ENCODE measurements at regions not wholly inside any gene's neighbourhood (a gene's known extent, or its start where the extent isn't known, plus 50 kb on each side); places are given as distances from the start of the nearest gene placed in this dataset.

- Mint-ChIP-seq H3K36me3 (no peaks in the 10 kb centered on the region), H3K9me3 (peaks cover 11% of the 10 kb centered on the region), H3K4me1 (no peaks in the 10 kb centered on the region), H3K4me3 (no peak overlapping the region), H3K27me3 (ENCODE audit: insufficient read depth, low read depth) (peaks cover 2% of the 10 kb centered on the region), H3K27ac (no peak overlapping the region)
- H3K4me2 ChIP-seq: no peak overlapping the region
- no peak overlapping the region for H3K4me3 ChIP-seq
- no peaks in the 10 kb centered on the region for H3K27me3 ChIP-seq
- H3K27ac ChIP-seq: no peak overlapping the region
- no peaks in the 10 kb centered on the region for H3K36me3 ChIP-seq
- DNase-seq (ENCODE audit: low spot score): no peak
- H3F3A ChIP-seq (ENCODE audit: low read depth): no peaks in the 10 kb centered on the region
- H3K4me1 ChIP-seq: no peaks in the 10 kb centered on the region
- no peak for TF ChIP-seq EZH2phosphoT487 (IDR thresholded peaks at IDR 0.05)
- TF ChIP-seq, protein P1, sequence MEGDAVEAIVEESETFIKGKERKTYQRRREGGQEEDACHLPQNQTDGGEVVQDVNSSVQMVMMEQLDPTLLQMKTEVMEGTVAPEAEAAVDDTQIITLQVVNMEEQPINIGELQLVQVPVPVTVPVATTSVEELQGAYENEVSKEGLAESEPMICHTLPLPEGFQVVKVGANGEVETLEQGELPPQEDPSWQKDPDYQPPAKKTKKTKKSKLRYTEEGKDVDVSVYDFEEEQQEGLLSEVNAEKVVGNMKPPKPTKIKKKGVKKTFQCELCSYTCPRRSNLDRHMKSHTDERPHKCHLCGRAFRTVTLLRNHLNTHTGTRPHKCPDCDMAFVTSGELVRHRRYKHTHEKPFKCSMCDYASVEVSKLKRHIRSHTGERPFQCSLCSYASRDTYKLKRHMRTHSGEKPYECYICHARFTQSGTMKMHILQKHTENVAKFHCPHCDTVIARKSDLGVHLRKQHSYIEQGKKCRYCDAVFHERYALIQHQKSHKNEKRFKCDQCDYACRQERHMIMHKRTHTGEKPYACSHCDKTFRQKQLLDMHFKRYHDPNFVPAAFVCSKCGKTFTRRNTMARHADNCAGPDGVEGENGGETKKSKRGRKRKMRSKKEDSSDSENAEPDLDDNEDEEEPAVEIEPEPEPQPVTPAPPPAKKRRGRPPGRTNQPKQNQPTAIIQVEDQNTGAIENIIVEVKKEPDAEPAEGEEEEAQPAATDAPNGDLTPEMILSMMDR (IDR thresholded peaks at IDR 0.05): no peak
- TF ChIP-seq EZH2 (IDR thresholded peaks at IDR 0.05): no peak
- no peak overlapping the region for H3K9ac ChIP-seq
- no peaks in the 10 kb centered on the region for H3K79me2 ChIP-seq (ENCODE audit: low read depth)
- no peaks in the 10 kb centered on the region for H3K9me3 ChIP-seq (ENCODE audit: low read depth)
- H2AFZ ChIP-seq (replicated peaks): no peak overlapping the region
- no peaks in the 10 kb centered on the region for H4K20me1 ChIP-seq (ENCODE audit: low read depth)
Measured at GRCh38 chr4:42265782-42266602, 113.5 kb upstream of the BEND4 start.

GRCh38 chr4:42267724-42268123, 115.3 kb upstream of the BEND4 start:
- TF ChIP-seq EZH2 (IDR thresholded peaks at IDR 0.05) (no peak), EZH2phosphoT487 (IDR thresholded peaks at IDR 0.05) (no peak)
- TF ChIP-seq, protein P1 (IDR thresholded peaks at IDR 0.05): no peak
- H3K27ac ChIP-seq: no peak overlapping the region
- DNase-seq (ENCODE audit: low spot score): no peak
- H2AFZ ChIP-seq (replicated peaks): no peak overlapping the region
- H3K4me2 ChIP-seq: no peak overlapping the region
- H3K9ac ChIP-seq: no peak overlapping the region
- no peaks in the 10 kb centered on the region for H3K79me2 ChIP-seq (ENCODE audit: low read depth)
- no peaks in the 10 kb centered on the region for H3K4me1 ChIP-seq
- H4K20me1 ChIP-seq (ENCODE audit: low read depth): no peaks in the 10 kb centered on the region
- Mint-ChIP-seq H3K4me3 (no peak overlapping the region), H3K4me1 (no peaks in the 10 kb centered on the region), H3K36me3 (no peaks in the 10 kb centered on the region), H3K9me3 (peaks cover 11% of the 10 kb centered on the region), H3K27me3 (ENCODE audit: insufficient read depth, low read depth) (peaks cover 2% of the 10 kb centered on the region), H3K27ac (no peak overlapping the region)
- H3K9me3 ChIP-seq (ENCODE audit: low read depth): no peaks in the 10 kb centered on the region
- H3K4me3 ChIP-seq: no peak overlapping the region
- no peaks in the 10 kb centered on the region for H3K27me3 ChIP-seq
- no peaks in the 10 kb centered on the region for H3K36me3 ChIP-seq
- H3F3A ChIP-seq (ENCODE audit: low read depth): no peaks in the 10 kb centered on the region

DNA sequence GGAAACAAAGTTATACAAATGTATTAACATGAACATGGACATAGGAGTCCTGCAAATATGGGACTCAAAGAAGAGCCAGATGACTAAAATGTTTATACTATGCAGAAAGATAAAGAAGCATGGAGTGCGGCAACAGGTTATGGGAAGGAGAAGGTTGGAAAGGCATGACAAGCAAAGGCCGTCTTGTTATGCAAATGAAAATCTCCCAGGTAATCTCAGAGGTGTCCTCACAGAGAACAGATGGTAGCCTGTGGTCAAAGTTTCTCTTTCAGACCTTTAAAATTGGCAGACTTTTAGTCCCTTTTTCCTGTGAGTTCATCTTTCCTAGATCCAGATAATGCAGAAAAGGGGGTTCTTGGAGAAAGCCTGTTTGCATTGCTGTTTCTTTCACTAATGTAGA, 116.4 kb upstream of the BEND4 start:
- Histone ChIP-seq H2AFZ (replicated peaks) (no peak overlapping the region), H3K9ac (no peak overlapping the region), H3K4me2 (no peak overlapping the region), H3K9me3 (ENCODE audit: low read depth) (no peaks in the 10 kb centered on the region), H3F3A (ENCODE audit: low read depth) (no peaks in the 10 kb centered on the region), H3K79me2 (ENCODE audit: low read depth) (no peaks in the 10 kb centered on the region), H3K36me3 (no peaks in the 10 kb centered on the region), H3K4me1 (no peaks in the 10 kb centered on the region), H3K27ac (no peak overlapping the region), H4K20me1 (ENCODE audit: low read depth) (no peaks in the 10 kb centered on the region), H3K27me3 (no peaks in the 10 kb centered on the region), H3K4me3 (no peak overlapping the region)
- H3K9me3 Mint-ChIP-seq: peaks cover 11% of the 10 kb centered on the region
- TF ChIP-seq EZH2 (IDR thresholded peaks at IDR 0.05) (no peak), EZH2phosphoT487 (IDR thresholded peaks at IDR 0.05) (no peak)
- TF ChIP-seq, protein P1 (IDR thresholded peaks at IDR 0.05): no peak
- DNase-seq (ENCODE audit: low spot score): no peak
- H3K4me1 Mint-ChIP-seq: no peaks in the 10 kb centered on the region
- no peaks in the 10 kb centered on the region for H3K36me3 Mint-ChIP-seq
- H3K27me3 Mint-ChIP-seq (ENCODE audit: insufficient read depth, low read depth): peaks cover 2% of the 10 kb centered on the region
- H3K4me3 Mint-ChIP-seq: no peak overlapping the region
- no peak overlapping the region for H3K27ac Mint-ChIP-seq

Data from neural progenitor cell (in vitro differentiated cells).